HEK293 (cell line): ENCODE measurements at regions not wholly inside any gene's neighbourhood (a gene's known extent, or its start where the extent isn't known, plus 50 kb on each side); places are given as distances from the start of the nearest gene placed in this dataset.

Experiments used
- CTCF ChIA-PET: fragments of 350-600 bp; formaldehyde crosslinking; extraction: SDS; loops from one replicate; lab custom pipeline; 2021; ENCODE audit warnings: antibody characterized with exemption; lab: Yijun Ruan, JAX
- POLR2A ChIA-PET: fragments of 300-600 bp; formaldehyde crosslinking; extraction: SDS; loops from one replicate; lab custom pipeline; 2020; ENCODE audit warnings: antibody characterized with exemption, inconsistent platforms; lab: Yijun Ruan, JAX
- H3K27ac ChIP-seq: fragments of 200-500 bp; sonication (Bioruptor generic); 2 replicates; pipeline ENCODE4 v1.5.1; 2014; ENCODE audit warnings: low read depth, low read length, control low read depth, inconsistent platforms; ENCODE audit errors: extremely low read depth
- H3K36me3 ChIP-seq, 2 experiments: fragments of 200-500 bp in 1 of 2; sonication (Bioruptor generic) in 1 of 2; 1 replicate in 1 of 2; 2 replicates in 1 of 2; pipeline ENCODE4 v1.5.1; 2014 to 2017; ENCODE audit warnings: inconsistent platforms in 2 of 2, low read length in 2 of 2; ENCODE audit not compliant: control insufficient read depth in 2 of 2, insufficient read depth in 1 of 2
- H3K4me1 ChIP-seq: fragments of 200-500 bp; sonication (Bioruptor generic); 2 replicates; pipeline ENCODE4 v1.5.1; 2014; ENCODE audit warnings: mild to moderate bottlenecking, low read length, inconsistent platforms; ENCODE audit not compliant: control insufficient read depth, insufficient read depth
- H3K4me3 ChIP-seq: 2 replicates; pipeline ENCODE4 v1.5.1; 2011; ENCODE audit warnings: low read depth, mild to moderate bottlenecking, control low read depth, low read length, moderate library complexity
- H3K9me3 ChIP-seq: fragments of 200-500 bp; sonication (Bioruptor generic); 2 replicates; pipeline ENCODE4 v1.5.1; 2014; ENCODE audit warnings: low read depth, low read length, inconsistent platforms; ENCODE audit not compliant: control insufficient read depth, insufficient read depth
- FEZF1 ChIP-seq: fragments of 450-650 bp; formaldehyde crosslinking; IDR thresholded peaks from 2 replicates; pipeline ENCODE4 v1.5.1; 2016; ENCODE audit warnings: missing biosample characterization, missing genetic modification characterization
- KLF10 ChIP-seq: fragments of 450-650 bp; IDR thresholded peaks from 2 replicates; pipeline ENCODE4 v1.5.1; 2018; ENCODE audit warnings: missing biosample characterization, mild to moderate bottlenecking, missing genetic modification characterization
- OVOL3 ChIP-seq: fragments of 450-650 bp; formaldehyde crosslinking; IDR thresholded peaks from 2 replicates; pipeline ENCODE4 v1.5.1; 2016; ENCODE audit warnings: missing biosample characterization, missing genetic modification characterization
- PRDM10 ChIP-seq: fragments of 450-650 bp; formaldehyde crosslinking; IDR thresholded peaks from 2 replicates; pipeline ENCODE4 v1.5.1; 2016; ENCODE audit warnings: missing biosample characterization, missing genetic modification characterization
- SALL2 ChIP-seq: fragments of 450-650 bp; formaldehyde crosslinking; IDR thresholded peaks from 2 replicates; pipeline ENCODE4 v1.5.0; 2017; ENCODE audit warnings: missing biosample characterization, mild to moderate bottlenecking, missing genetic modification characterization, borderline replicate concordance
- ZBTB20 ChIP-seq: fragments of 450-650 bp; formaldehyde crosslinking; IDR thresholded peaks from 2 replicates; pipeline ENCODE4 v1.5.1; 2016; ENCODE audit warnings: missing biosample characterization, missing genetic modification characterization
- ZBTB48 ChIP-seq: fragments of 450-650 bp; formaldehyde crosslinking; IDR thresholded peaks from 2 replicates; pipeline ENCODE4 v1.5.1; 2016; ENCODE audit warnings: missing biosample characterization, missing genetic modification characterization
- ZBTB6 ChIP-seq: fragments of 450-650 bp; formaldehyde crosslinking; IDR thresholded peaks from 2 replicates; pipeline ENCODE4 v1.5.1; 2017; ENCODE audit warnings: missing biosample characterization, missing genetic modification characterization
- ZNF114 ChIP-seq: fragments of 450-650 bp; formaldehyde crosslinking; IDR thresholded peaks from 2 replicates; pipeline ENCODE4 v1.5.0; 2017; ENCODE audit warnings: missing biosample characterization, missing genetic modification characterization
- ZNF155 ChIP-seq: fragments of 450-650 bp; formaldehyde crosslinking; IDR thresholded peaks from 2 replicates; pipeline ENCODE4 v1.5.1; 2016; ENCODE audit warnings: missing biosample characterization, missing genetic modification characterization
- ZNF214 ChIP-seq: fragments of 450-650 bp; formaldehyde crosslinking; IDR thresholded peaks from 2 replicates; pipeline ENCODE4 v1.5.1; 2017; ENCODE audit warnings: missing biosample characterization, mild to moderate bottlenecking, missing genetic modification characterization, borderline replicate concordance
- ZNF239 ChIP-seq: fragments of 450-650 bp; formaldehyde crosslinking; IDR thresholded peaks from 2 replicates; pipeline ENCODE4 v1.5.1; 2016; ENCODE audit warnings: missing biosample characterization, missing genetic modification characterization
- ZNF248 ChIP-seq: fragments of 450-650 bp; formaldehyde crosslinking; IDR thresholded peaks from 2 replicates; pipeline ENCODE4 v1.5.1; 2017; ENCODE audit warnings: missing biosample characterization, missing genetic modification characterization
- ZNF280D ChIP-seq: fragments of 450-650 bp; formaldehyde crosslinking; IDR thresholded peaks from 2 replicates; pipeline ENCODE4 v1.5.1; 2016; ENCODE audit warnings: missing biosample characterization, missing genetic modification characterization
- ZNF433 ChIP-seq: fragments of 450-650 bp; formaldehyde crosslinking; IDR thresholded peaks from 2 replicates; pipeline ENCODE4 v1.5.1; 2016; ENCODE audit warnings: missing biosample characterization, missing genetic modification characterization, low read depth
- ZNF558 ChIP-seq: fragments of 450-650 bp; formaldehyde crosslinking; IDR thresholded peaks from 2 replicates; pipeline ENCODE4 v1.5.1; 2016; ENCODE audit warnings: missing biosample characterization, missing genetic modification characterization
- ZNF670 ChIP-seq: fragments of 450-650 bp; formaldehyde crosslinking; IDR thresholded peaks from 2 replicates; pipeline ENCODE4 v1.5.1; 2016; ENCODE audit warnings: missing biosample characterization, missing genetic modification characterization, low read depth
- TF ChIP-seq, protein P1 (sequence below): fragments of 450-650 bp; formaldehyde crosslinking; IDR thresholded peaks from 2 replicates; pipeline ENCODE4 v1.5.1; 2016; ENCODE audit warnings: missing biosample characterization, missing genetic modification characterization

DNA sequence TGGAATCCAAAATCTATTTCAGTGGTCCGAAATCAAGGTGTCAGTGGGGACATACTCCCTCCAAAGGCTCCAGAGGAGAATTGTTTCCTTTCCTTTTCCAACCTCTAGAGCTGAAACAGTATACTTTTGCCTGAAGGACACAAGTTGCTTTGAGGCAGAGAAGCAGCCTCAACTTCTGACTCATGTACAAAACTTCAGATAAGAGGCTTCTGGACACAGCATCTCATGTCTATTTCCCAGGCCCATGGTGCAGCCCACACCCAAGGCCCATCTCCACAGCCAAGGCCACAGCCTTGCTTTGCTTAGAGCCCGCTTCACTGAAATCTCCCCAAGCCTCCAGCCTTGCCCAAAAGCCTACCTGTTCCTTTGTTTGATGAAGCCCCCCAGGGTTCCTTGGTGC is 68.9 kb downstream of the ZNF467 start:
- TF ChIP-seq SALL2 (tag by site-specific recombination) (no peak), ZNF670 (tag by site-specific recombination) (no peak), ZNF239 (tag by site-specific recombination) (no peak), ZBTB48 (tag by site-specific recombination) (no peak), ZBTB20 (tag by site-specific recombination) (no peak)
- no peaks in the 10 kb centered on the region for H3K36me3 ChIP-seq
- H3K27ac ChIP-seq: no peak overlapping the region
- ChIA-PET CTCF (interaction anchor here (0.6 to 1.5 kb wide), 10 partner anchors 9 to 46 kb away, joined by 3 to 20 read pairs (median 4); no protein-coding TSS in a partner anchor), POLR2A (no interaction called here)
- H3K9me3 ChIP-seq: no peaks in the 10 kb centered on the region
- H3K4me1 ChIP-seq: no peaks in the 10 kb centered on the region
- no peak overlapping the region for H3K4me3 ChIP-seq

DNA sequence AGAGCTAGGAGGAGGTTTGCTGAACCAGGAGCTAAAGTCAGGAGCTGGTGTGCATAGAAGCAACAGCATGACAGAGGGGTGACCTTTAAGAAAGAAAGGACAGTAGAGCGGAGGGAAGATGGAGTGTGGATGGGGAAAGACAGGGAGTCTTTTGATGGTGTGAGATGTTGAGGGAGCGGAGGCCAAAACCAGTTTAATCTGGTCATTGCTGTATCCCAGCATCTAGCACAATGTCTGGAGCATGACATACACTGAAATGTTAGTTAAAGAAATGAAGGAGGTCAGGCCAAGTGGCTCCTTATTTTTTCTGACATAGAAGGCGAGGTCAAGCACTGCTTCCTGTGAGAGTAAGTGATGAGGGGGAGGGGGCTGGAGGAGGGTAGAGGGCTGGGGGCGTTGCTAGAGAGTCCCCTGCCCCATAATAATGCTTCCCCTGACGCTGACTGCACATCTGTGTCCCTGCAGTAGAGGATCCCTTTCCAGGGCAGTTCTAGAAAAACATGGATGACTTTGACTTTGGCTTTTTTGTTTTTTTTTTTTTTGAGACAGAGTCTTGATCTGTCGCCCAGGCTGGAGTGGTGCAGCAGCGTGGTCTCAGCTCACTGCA is 70.2 kb downstream of the ZNF467 start:
- no peaks in the 10 kb centered on the region for H3K9me3 ChIP-seq
- CTCF ChIA-PET: interaction anchor here (0.6 to 1.5 kb wide), 4 partner anchors 23 to 56 kb away, joined by 3 to 20 read pairs (median 4); no protein-coding TSS in a partner anchor

More for the DNA sequence above, 70.2 kb downstream of the ZNF467 start:
- Histone ChIP-seq H3K36me3 (no peaks in the 10 kb centered on the region), H3K27ac (no peak overlapping the region), H3K4me1 (no peaks in the 10 kb centered on the region), H3K4me3 (no peak overlapping the region)
- POLR2A ChIA-PET: no interaction called here
- TF ChIP-seq PRDM10 (no peak), ZNF214 (tag by site-specific recombination) (no peak), ZNF280D (no peak), FEZF1 (tag by site-specific recombination) (no peak), OVOL3 (tag by site-specific recombination) (no peak), ZNF155 (no peak), ZNF558 (no peak), ZNF248 (tag by site-specific recombination) (no peak), KLF10 (no peak), ZBTB6 (tag by site-specific recombination) (no peak), ZNF433 (no peak), ZNF114 (tag by site-specific recombination) (no peak)
- TF ChIP-seq, protein P1, sequence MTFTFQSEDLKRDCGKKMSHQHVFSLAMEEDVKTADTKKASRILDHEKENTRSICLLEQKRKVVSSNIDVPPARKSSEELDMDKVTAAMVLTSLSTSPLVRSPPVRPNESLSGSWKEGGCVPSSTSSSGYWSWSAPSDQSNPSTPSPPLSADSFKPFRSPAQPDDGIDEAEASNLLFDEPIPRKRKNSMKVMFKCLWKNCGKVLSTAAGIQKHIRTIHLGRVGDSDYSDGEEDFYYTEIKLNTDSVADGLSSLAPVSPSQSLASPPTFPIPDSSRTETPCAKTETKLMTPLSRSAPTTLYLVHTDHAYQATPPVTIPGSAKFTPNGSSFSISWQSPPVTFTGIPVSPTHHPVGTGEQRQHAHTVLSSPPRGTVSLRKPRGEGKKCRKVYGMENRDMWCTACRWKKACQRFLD (tag by site-specific recombination): no peak
